Neuronal stem cell (in vitro differentiated cells): ENCODE measurements at regions not wholly inside any gene's neighbourhood (a gene's known extent, or its start where the extent isn't known, plus 50 kb on each side); places are given as distances from the start of the nearest gene placed in this dataset.

Experiments
- DNase-seq: peaks from one replicate; pipeline ENCODE4 v3.0.0-alpha.2; 2013; ENCODE audit warnings: low spot score
- H2AFZ ChIP-seq: one replicate; pipeline ENCODE4 v1.6.1; 2013; ENCODE audit warnings: mild to moderate bottlenecking, low read length, inconsistent platforms
- H2AK5ac ChIP-seq: 2 replicates; pipeline ENCODE4 v1.6.1; 2013; ENCODE audit warnings: low read depth, mild to moderate bottlenecking, inconsistent platforms, low read length, moderate library complexity, mixed read lengths
- H2BK120ac ChIP-seq: 2 replicates; pipeline ENCODE4 v1.6.1; 2013; ENCODE audit warnings: low read depth, mild to moderate bottlenecking, inconsistent platforms, low read length, moderate library complexity, mixed read lengths
- H2BK12ac ChIP-seq: one replicate; pipeline ENCODE4 v1.6.1; 2013; ENCODE audit warnings: low read length, inconsistent platforms
- H2BK15ac ChIP-seq: 2 replicates; pipeline ENCODE4 v1.6.1; 2013; ENCODE audit warnings: mild to moderate bottlenecking, low read length, inconsistent platforms, mixed read lengths
- H2BK5ac ChIP-seq: one replicate; pipeline ENCODE4 v1.6.1; 2013; ENCODE audit warnings: inconsistent platforms, mild to moderate bottlenecking, low read length, moderate library complexity
- H3K14ac ChIP-seq: one replicate; pipeline ENCODE4 v1.6.1; 2013; ENCODE audit warnings: low read length, inconsistent platforms
- H3K18ac ChIP-seq: 2 replicates; pipeline ENCODE4 v1.6.1; 2013; ENCODE audit warnings: low read length, inconsistent platforms
- H3K23ac ChIP-seq: 2 replicates; pipeline ENCODE4 v1.6.1; 2013; ENCODE audit warnings: low read depth, mild to moderate bottlenecking, mixed read lengths, low read length, inconsistent platforms; ENCODE audit not compliant: poor library complexity
- H3K27ac ChIP-seq: replicated peaks from 3 replicates; pipeline ENCODE4 v1.5.1; 2013; ENCODE audit warnings: low read length, inconsistent platforms
- H3K27me3 ChIP-seq, 3 experiments: 2 replicates each; pipeline ENCODE4 v1.6.1; 2013; ENCODE audit warnings: low read length in 3 of 3, mild to moderate bottlenecking in 2 of 3, inconsistent platforms in 1 of 3, low read depth in 1 of 3, mixed read lengths in 1 of 3, moderate library complexity in 1 of 3; ENCODE audit not compliant: control insufficient read depth in 3 of 3, insufficient read depth in 3 of 3
- H3K36me3 ChIP-seq, 2 donors: replicated peaks in 1 of 2; 2 replicates each; pipeline ENCODE4 v1.6.1; 2013; ENCODE audit warnings: low read length in 2 of 2; ENCODE audit not compliant: control insufficient read depth in 2 of 2, insufficient read depth in 2 of 2
- H3K4ac ChIP-seq: 2 replicates; pipeline ENCODE4 v1.6.1; 2013; ENCODE audit warnings: inconsistent platforms, mild to moderate bottlenecking, low read length, moderate library complexity
- H3K4me1 ChIP-seq, 2 donors: 1 replicate in 1 of 2; 2 replicates in 1 of 2; pipeline ENCODE4 v1.6.1; 2013; ENCODE audit warnings: low read length in 2 of 2, low read depth in 1 of 2; ENCODE audit not compliant: control insufficient read depth in 2 of 2, insufficient read depth in 1 of 2
- H3K4me2 ChIP-seq: one replicate; pipeline ENCODE4 v1.6.1; 2013; ENCODE audit warnings: mild to moderate bottlenecking, low read length, inconsistent platforms; ENCODE audit not compliant: insufficient read depth, poor library complexity, severe bottlenecking
- H3K4me3 ChIP-seq, 2 donors: 2 replicates each; pipeline ENCODE4 v1.5.1; 2013; ENCODE audit warnings: low read length in 2 of 2, mild to moderate bottlenecking in 2 of 2, inconsistent platforms in 1 of 2, moderate library complexity in 1 of 2
- H3K79me1 ChIP-seq: one replicate; pipeline ENCODE4 v1.6.1; 2013; ENCODE audit warnings: low read depth, mild to moderate bottlenecking, inconsistent platforms, low read length, moderate library complexity
- H3K9ac ChIP-seq: one replicate; pipeline ENCODE4 v1.6.1; 2013; ENCODE audit warnings: mild to moderate bottlenecking, low read depth, low read length, inconsistent platforms; ENCODE audit not compliant: poor library complexity
- H3K9me3 ChIP-seq, 2 donors: replicated peaks in 1 of 2; 2 replicates each; pipeline versions ENCODE3 to v1.6.1; 2013; ENCODE audit warnings: low read length in 2 of 2, mild to moderate bottlenecking in 2 of 2, inconsistent platforms in 1 of 2, low read depth in 1 of 2, mixed read lengths in 1 of 2, moderate library complexity in 1 of 2; ENCODE audit not compliant: control insufficient read depth in 2 of 2, insufficient read depth in 1 of 2
- H4K8ac ChIP-seq: one replicate; pipeline ENCODE4 v1.6.1; 2013; ENCODE audit warnings: low read depth, mild to moderate bottlenecking, inconsistent platforms, low read length, moderate library complexity
- H4K91ac ChIP-seq: one replicate; pipeline ENCODE4 v1.6.1; 2013; ENCODE audit warnings: low read length, low read depth, mild to moderate bottlenecking, inconsistent platforms; ENCODE audit not compliant: poor library complexity
- WGBS, 2 donors: extraction: QIAGEN DNeasy Blood & Tissue Kit; methylation state at CpG; one replicate each; pipeline ENCODE4 v1.1.7; 2013; ENCODE audit warnings: missing lambda C conversion rate in 2 of 2, mixed read lengths in 1 of 2; ENCODE audit not compliant: insufficient read length in 2 of 2, insufficient replicate concordance in 1 of 2; ENCODE audit errors: extremely low coverage in 2 of 2; 5-methylcytosine and 5-hydroxymethylcytosine counted together

- Histone ChIP-seq H3K9me3 (peaks cover 0 to 2% of the 10 kb centered on the region in 2 donors), H4K8ac (no peak overlapping the region), H3K4ac (no peak overlapping the region), H4K91ac (no peak overlapping the region), H3K36me3 (no peaks in the 10 kb centered on the region), H3K4me3 (no peak overlapping the region), H3K4me1 (peaks cover 0 to 10% of the 10 kb centered on the region in 2 donors), H2BK120ac (no peak overlapping the region), H3K9ac (no peak overlapping the region), H3K79me1 (no peaks in the 10 kb centered on the region), H3K18ac (no peak overlapping the region), H3K14ac (no peak overlapping the region), H3K27me3 (no peaks in the 10 kb centered on the region), H3K23ac (no peak overlapping the region), H2BK15ac (no peak overlapping the region), H3K4me2 (no peak overlapping the region), H3K27ac (no peak overlapping the region), H2BK12ac (no peak overlapping the region), H2AK5ac (no peak overlapping the region), H2AFZ (no peak overlapping the region), H2BK5ac (no peak overlapping the region)
- no peak for DNase-seq
- no CpG with 5 or more reads among the region's 5 CpGs for WGBS, 2 donors
These were observed 409.9 kb upstream of the MARCKS start for GRCh38 chr6:113447088-113447831.

GRCh38 chr6:113449051-113449450 is 408.1 kb upstream of the MARCKS start:
- Histone ChIP-seq H4K8ac (no peak overlapping the region), H3K4me2 (no peak overlapping the region), H2AFZ (no peak overlapping the region), H3K4ac (no peak overlapping the region), H2BK12ac (no peak overlapping the region), H3K23ac (no peak overlapping the region), H3K9me3 (peaks cover 0 to 2% of the 10 kb centered on the region in 2 donors), H3K27ac (no peak overlapping the region), H3K36me3 (no peaks in the 10 kb centered on the region), H3K14ac (no peak overlapping the region), H2AK5ac (no peak overlapping the region), H2BK15ac (no peak overlapping the region), H3K27me3 (no peaks in the 10 kb centered on the region), H3K9ac (no peak overlapping the region), H3K4me3 (no peak overlapping the region), H3K18ac (no peak overlapping the region), H4K91ac (no peak overlapping the region), H3K79me1 (no peaks in the 10 kb centered on the region), H2BK5ac (no peak overlapping the region), H2BK120ac (no peak overlapping the region), H3K4me1 (peaks cover 0 to 10% of the 10 kb centered on the region in 2 donors)
- DNase-seq = no peak

GRCh38 chr6:113450061-113450465 is 407.1 kb upstream of the MARCKS start:
- Histone ChIP-seq H2BK120ac (no peak overlapping the region), H2AK5ac (no peak overlapping the region), H3K9me3 (peaks cover 0 to 2% of the 10 kb centered on the region in 2 donors), H3K4me2 (no peak overlapping the region), H3K36me3 (no peaks in the 10 kb centered on the region), H3K4ac (no peak overlapping the region), H2AFZ (peak overlapping the region; percentile 15), H3K27ac (no peak overlapping the region), H3K18ac (no peak overlapping the region), H2BK15ac (no peak overlapping the region), H3K9ac (no peak overlapping the region), H3K27me3 (no peaks in the 10 kb centered on the region), H3K4me1 (peaks cover 0 to 10% of the 10 kb centered on the region in 2 donors), H2BK12ac (no peak overlapping the region), H2BK5ac (no peak overlapping the region), H4K91ac (no peak overlapping the region), H3K4me3 (no peak overlapping the region), H3K14ac (no peak overlapping the region), H3K23ac (no peak overlapping the region), H4K8ac (no peak overlapping the region), H3K79me1 (no peaks in the 10 kb centered on the region)
- WGBS, 2 donors = no CpG with 5 or more reads among the region's 1 CpG
- DNase-seq = no peak

GRCh38 chr6:113451049-113451448 is 406.1 kb upstream of the MARCKS start:
- no peaks in the 10 kb centered on the region for H3K36me3 ChIP-seq
- H3K18ac ChIP-seq = no peak overlapping the region
- H3K14ac ChIP-seq = no peak overlapping the region
- no peak overlapping the region for H4K91ac ChIP-seq
- H3K27me3 ChIP-seq = no peaks in the 10 kb centered on the region
- H4K8ac ChIP-seq = no peak overlapping the region
- no peak overlapping the region for H2BK120ac ChIP-seq
- H3K4ac ChIP-seq = no peak overlapping the region
- no CpG with 5 or more reads among the region's 3 CpGs for WGBS, 2 donors
- DNase-seq = no peak
- no peak overlapping the region for H2BK5ac ChIP-seq
- H3K27ac ChIP-seq = no peak overlapping the region
- H3K4me2 ChIP-seq = no peak overlapping the region
- peaks cover 0 to 10% of the 10 kb centered on the region in 2 donors for H3K4me1 ChIP-seq
- no peak overlapping the region for H2BK12ac ChIP-seq
- no peaks in the 10 kb centered on the region for H3K79me1 ChIP-seq
- H2AFZ ChIP-seq = no peak overlapping the region
- no peak overlapping the region for H3K4me3 ChIP-seq
- no peak overlapping the region for H2BK15ac ChIP-seq
- no peak overlapping the region for H3K9ac ChIP-seq
- no peak overlapping the region for H2AK5ac ChIP-seq
- H3K9me3 ChIP-seq = peaks cover 0 to 2% of the 10 kb centered on the region in 2 donors
- H3K23ac ChIP-seq = no peak overlapping the region
